NT2/D1 (cell line): ENCODE measurements at regions not wholly inside any gene's neighbourhood (a gene's known extent, or its start where the extent isn't known, plus 50 kb on each side); places are given as distances from the start of the nearest gene placed in this dataset.

Experiments used
- SUZ12 ChIP-seq: IDR thresholded peaks from 2 replicates; pipeline ENCODE4 v1.6.1; 2011; ENCODE audit not compliant: insufficient read length, insufficient read depth; ENCODE audit errors: extremely low read depth
- YY1 ChIP-seq: IDR thresholded peaks from 2 replicates; pipeline ENCODE4 v1.6.1; 2011; ENCODE audit not compliant: insufficient read length, insufficient read depth
- ZNF274 ChIP-seq: IDR thresholded peaks from 2 replicates; pipeline ENCODE4 v1.6.1; 2011; ENCODE audit warnings: mild to moderate bottlenecking, low read depth, low read length

GRCh38 chr2:239461291-239462190 lies 60.7 kb upstream of the HDAC4 start:
- TF ChIP-seq ZNF274, result no peak
- no peak for TF ChIP-seq YY1
- TF ChIP-seq SUZ12, result no peak
